ENCODE measurements at regions not wholly inside any gene's neighbourhood (a gene's known extent, or its start where the extent isn't known, plus 50 kb on each side); places are given as distances from the start of the nearest gene placed in this dataset.

GRCh38 chr6:168736039-168736438 is 295.1 kb downstream of the SMOC2 start:
- no peak for DNase-seq

GRCh38 chr6:168735268-168735949 is 294.4 kb downstream of the SMOC2 start:
- no peak for DNase-seq

- DNase-seq: no peak
Measured at GRCh38 chr6:168734523-168734922, 293.5 kb downstream of the SMOC2 start.

- DNase-seq: no peak
Measured at GRCh38 chr6:168732676-168733075, 291.7 kb downstream of the SMOC2 start.

GRCh38 chr6:168730931-168731716 is 290.1 kb downstream of the SMOC2 start:
- no peak for DNase-seq

GRCh38 chr6:168728056-168728455 is 287.1 kb downstream of the SMOC2 start:
- no peak for DNase-seq

- DNase-seq: no peak
Measured at GRCh38 chr6:168726312-168726856, 285.4 kb downstream of the SMOC2 start.

GRCh38 chr6:168725802-168726201 is 284.8 kb downstream of the SMOC2 start:
- no peak for DNase-seq

GRCh38 chr6:168724669-168725570 is 283.9 kb downstream of the SMOC2 start:
- DNase-seq: no peak

GRCh38 chr6:168724033-168724432 is 283.0 kb downstream of the SMOC2 start:
- DNase-seq: no peak

- no peak for DNase-seq
Measured at GRCh38 chr6:168722397-168722796, 281.4 kb downstream of the SMOC2 start.

GRCh38 chr6:168721571-168721970 is 280.6 kb downstream of the SMOC2 start:
- DNase-seq: no peak

GRCh38 chr6:168719901-168720300 is 278.9 kb downstream of the SMOC2 start:
- DNase-seq: no peak

GRCh38 chr6:168718821-168719475 is 278.0 kb downstream of the SMOC2 start:
- DNase-seq: no peak

All from activated gamma-delta T cell treated with Interleukin-2 at 50 U/mL for 16 hours (primary cell).